ENCODE measurements at regions not wholly inside any gene's neighbourhood (a gene's known extent, or its start where the extent isn't known, plus 50 kb on each side); places are given as distances from the start of the nearest gene placed in this dataset.

- H3K9me3 ChIP-seq (ENCODE audit: control insufficient read depth, insufficient read depth, low read length): no peaks in the 10 kb centered on the region
- no peak overlapping the region for H3K27ac ChIP-seq (ENCODE audit: low read depth, low read length)
- ChIA-PET POLR2A (interaction anchor here (0.5 to 0.7 kb wide), 2 partner anchors 34 to 590 kb away, joined by 3 read pairs; no protein-coding TSS in a partner anchor), CTCF (interaction anchor here (3.7 to 4.8 kb wide), 2 partner anchors 10 to 33 kb away, joined by 31 to 40 read pairs; no protein-coding TSS in a partner anchor)
- DNase-seq (ENCODE audit: low read depth, low spot score): no peak
- TF ChIP-seq, protein P1, sequence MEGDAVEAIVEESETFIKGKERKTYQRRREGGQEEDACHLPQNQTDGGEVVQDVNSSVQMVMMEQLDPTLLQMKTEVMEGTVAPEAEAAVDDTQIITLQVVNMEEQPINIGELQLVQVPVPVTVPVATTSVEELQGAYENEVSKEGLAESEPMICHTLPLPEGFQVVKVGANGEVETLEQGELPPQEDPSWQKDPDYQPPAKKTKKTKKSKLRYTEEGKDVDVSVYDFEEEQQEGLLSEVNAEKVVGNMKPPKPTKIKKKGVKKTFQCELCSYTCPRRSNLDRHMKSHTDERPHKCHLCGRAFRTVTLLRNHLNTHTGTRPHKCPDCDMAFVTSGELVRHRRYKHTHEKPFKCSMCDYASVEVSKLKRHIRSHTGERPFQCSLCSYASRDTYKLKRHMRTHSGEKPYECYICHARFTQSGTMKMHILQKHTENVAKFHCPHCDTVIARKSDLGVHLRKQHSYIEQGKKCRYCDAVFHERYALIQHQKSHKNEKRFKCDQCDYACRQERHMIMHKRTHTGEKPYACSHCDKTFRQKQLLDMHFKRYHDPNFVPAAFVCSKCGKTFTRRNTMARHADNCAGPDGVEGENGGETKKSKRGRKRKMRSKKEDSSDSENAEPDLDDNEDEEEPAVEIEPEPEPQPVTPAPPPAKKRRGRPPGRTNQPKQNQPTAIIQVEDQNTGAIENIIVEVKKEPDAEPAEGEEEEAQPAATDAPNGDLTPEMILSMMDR (IDR thresholded peaks at IDR 0.05; ENCODE audit: low read depth, low read length): no peak
- no peaks in the 10 kb centered on the region for H3K27me3 ChIP-seq (ENCODE audit: control insufficient read depth, insufficient read depth, low read length)
- no peak overlapping the region for H3K4me3 ChIP-seq (ENCODE audit: low read depth, low read length)
These were observed 56.0 kb upstream of the PARVA start for GRCh38 chr11:12321217-12321937.

GRCh38 chr11:12324585-12324984, 52.8 kb upstream of the PARVA start:
- Histone ChIP-seq H3K4me3 (ENCODE audit: low read depth, low read length) (no peak overlapping the region), H3K9me3 (ENCODE audit: control insufficient read depth, insufficient read depth, low read length) (no peaks in the 10 kb centered on the region), H3K27me3 (ENCODE audit: control insufficient read depth, insufficient read depth, low read length) (no peaks in the 10 kb centered on the region), H3K27ac (ENCODE audit: low read depth, low read length) (no peak overlapping the region)
- CTCF ChIA-PET: interaction anchor here (1.2 kb wide), 1 partner anchor 36 kb away, joined by 4 read pairs; no protein-coding TSS in a partner anchor
- TF ChIP-seq, protein P1 (IDR thresholded peaks at IDR 0.05; ENCODE audit: low read depth, low read length): no peak
- no peak for DNase-seq (ENCODE audit: low read depth, low spot score)
- POLR2A ChIA-PET: no interaction called here
